Common myeloid progenitor, CD34-positive (primary cell): ENCODE measurements at regions not wholly inside any gene's neighbourhood (a gene's known extent, or its start where the extent isn't known, plus 50 kb on each side); places are given as distances from the start of the nearest gene placed in this dataset.

Experiments
- CTCF ChIA-PET: fragments of 350-600 bp; sonication (Branson Sonifier 250); formaldehyde crosslinking; loops from one replicate; lab custom pipeline; 2021; ENCODE audit warnings: antibody characterized with exemption; lab: Charles Lee
- POLR2A ChIA-PET: fragments of 350-600 bp; sonication (Branson Sonifier 250); formaldehyde crosslinking; loops from one replicate; lab custom pipeline; 2021; ENCODE audit warnings: antibody characterized with exemption; lab: Charles Lee
- DNase-seq, 3 donors: peaks; one replicate each; pipeline versions ENCODE4 v3.0.0 to v3.0.0-alpha.2; 2013
- H3K27ac ChIP-seq, 2 experiments: 1 replicate in 1 of 2; 2 replicates in 1 of 2; pipeline ENCODE4 v1.7.0; 2013; ENCODE audit warnings: inconsistent platforms in 2 of 2, low read length in 2 of 2, mild to moderate bottlenecking in 2 of 2, low read depth in 1 of 2, moderate library complexity in 1 of 2; ENCODE audit not compliant: severe bottlenecking in 2 of 2, insufficient read depth in 1 of 2, poor library complexity in 1 of 2
- H3K27me3 ChIP-seq, 5 experiments: replicated peaks in 2 of 5; 1 replicate in 3 of 5; 2 replicates in 2 of 5; pipeline versions ENCODE4 v1.6.1 to v1.7.0; 2013; ENCODE audit warnings: low read length in 4 of 5, mild to moderate bottlenecking in 2 of 5, moderate library complexity in 2 of 5, inconsistent platforms in 1 of 5; ENCODE audit not compliant: insufficient read depth in 5 of 5, control insufficient read depth in 4 of 5
- H3K36me3 ChIP-seq, 4 experiments: 1 replicate in 2 of 4; 2 replicates in 2 of 4; pipeline versions ENCODE4 v1.6.1 to v1.7.0; 2013; ENCODE audit warnings: low read length in 3 of 4, control low read depth in 1 of 4, mild to moderate bottlenecking in 1 of 4; ENCODE audit not compliant: control insufficient read depth in 4 of 4, insufficient read depth in 4 of 4
- H3K4me1 ChIP-seq, 4 experiments: 1 replicate in 3 of 4; 2 replicates in 1 of 4; pipeline versions ENCODE4 v1.6.1 to v1.7.1; 2013; ENCODE audit warnings: low read length in 3 of 4, mild to moderate bottlenecking in 3 of 4, control low read depth in 1 of 4, inconsistent platforms in 1 of 4, moderate library complexity in 1 of 4; ENCODE audit not compliant: control insufficient read depth in 4 of 4, insufficient read depth in 4 of 4; ENCODE audit errors: control extremely low read depth in 1 of 4
- H3K4me3 ChIP-seq, 7 experiments: 1 replicate in 4 of 7; 2 replicates in 3 of 7; pipeline versions ENCODE4 v1.5.1 to v1.7.0; 2013; ENCODE audit warnings: mild to moderate bottlenecking in 7 of 7, low read length in 6 of 7, moderate library complexity in 6 of 7, inconsistent platforms in 2 of 7, low read depth in 2 of 7, control low read depth in 1 of 7; ENCODE audit not compliant: insufficient read depth in 4 of 7, control insufficient read depth in 1 of 7; ENCODE audit errors: extremely low read depth in 1 of 7
- H3K9me3 ChIP-seq, 5 experiments: 1 replicate in 4 of 5; 2 replicates in 1 of 5; pipeline versions ENCODE4 v1.6.1 to v1.7.1; 2013; ENCODE audit warnings: low read length in 4 of 5, mild to moderate bottlenecking in 2 of 5, inconsistent platforms in 1 of 5, low read depth in 1 of 5, moderate library complexity in 1 of 5; ENCODE audit not compliant: control insufficient read depth in 4 of 5, insufficient read depth in 2 of 5; ENCODE audit errors: control extremely low read depth in 1 of 5
- WGBS: methylation state at CpG from one replicate; pipeline ENCODE4 v1.1.5; 2013; ENCODE audit not compliant: insufficient coverage; 5-methylcytosine and 5-hydroxymethylcytosine counted together

GRCh38 chr1:201739080-201739479 is 89.9 kb upstream of the IPO9 start:
- H3K27me3 ChIP-seq, result peaks cover 0 to 2% (median 0%) of the 10 kb centered on the region in 5 experiments
- no peak for DNase-seq
- no peak overlapping the region for H3K27ac ChIP-seq
- no peaks in the 10 kb centered on the region for H3K9me3 ChIP-seq
- WGBS, result 84% methylated on average over 10 of the region's 12 CpGs
- CTCF ChIA-PET, result interaction anchor here (0.9 to 3.5 kb wide), 5 partner anchors 16 to 54 kb away, joined by 3 to 12 read pairs (median 4); no protein-coding TSS in a partner anchor
- H3K4me3 ChIP-seq, result peak overlapping the region in 5 of 7 experiments; percentile 64 to 90 (median 73)
- peaks cover 3 to 28% (median 21%) of the 10 kb centered on the region in 4 experiments for H3K4me1 ChIP-seq
- no peaks in the 10 kb centered on the region for H3K36me3 ChIP-seq
- POLR2A ChIA-PET, result no interaction called here

GRCh38 chr1:201739492-201740085 is 89.4 kb upstream of the IPO9 start:
- Histone ChIP-seq H3K27ac (no peak overlapping the region), H3K9me3 (no peaks in the 10 kb centered on the region), H3K4me1 (peaks cover 3 to 28% (median 21%) of the 10 kb centered on the region in 4 experiments), H3K36me3 (no peaks in the 10 kb centered on the region), H3K4me3 (peak overlapping the region; percentile 42 to 90 (median 71)), H3K27me3 (peaks cover 0 to 2% (median 0%) of the 10 kb centered on the region in 5 experiments)
- ChIA-PET POLR2A (interaction anchor here (1.1 to 1.4 kb wide), 2 partner anchors 9 to 20 kb away, joined by 3 read pairs; no protein-coding TSS in a partner anchor), CTCF (interaction anchor here (0.8 to 3.5 kb wide), 8 partner anchors 17 to 182 kb away, joined by 3 to 12 read pairs (median 3); no protein-coding TSS in a partner anchor)
- 2% methylated on average over 33 of the region's 38 CpGs for WGBS
- DNase-seq, result peak; percentile 42 to 78 (median 68)

- H3K4me1 ChIP-seq, result peaks cover 3 to 28% (median 21%) of the 10 kb centered on the region in 4 experiments
- no peak overlapping the region for H3K27ac ChIP-seq
- H3K9me3 ChIP-seq, result no peaks in the 10 kb centered on the region
- peak in 1 of 3 donors; percentile 22 for DNase-seq
- WGBS, result 0% methylated on average over 19 of the region's 29 CpGs
- POLR2A ChIA-PET, result interaction anchor here (1.1 to 1.4 kb wide), 2 partner anchors 10 to 20 kb away, joined by 3 read pairs; no protein-coding TSS in a partner anchor
- peak overlapping the region; percentile 42 to 90 (median 71) for H3K4me3 ChIP-seq
- CTCF ChIA-PET, result interaction anchor here (0.7 to 3.5 kb wide), 9 partner anchors 17 to 182 kb away, joined by 3 to 12 read pairs (median 3); no protein-coding TSS in a partner anchor
- H3K36me3 ChIP-seq, result no peaks in the 10 kb centered on the region
- H3K27me3 ChIP-seq, result peaks cover 0 to 2% (median 0%) of the 10 kb centered on the region in 5 experiments
Measured at GRCh38 chr1:201740086-201740541, 88.8 kb upstream of the IPO9 start.

- CTCF ChIA-PET, result interaction anchor here (0.7 to 3.5 kb wide), 7 partner anchors 18 to 183 kb away, joined by 3 to 12 read pairs (median 3); no protein-coding TSS in a partner anchor
- POLR2A ChIA-PET, result interaction anchor here (1.1 to 1.4 kb wide), 2 partner anchors 10 to 21 kb away, joined by 3 read pairs; no protein-coding TSS in a partner anchor
- peak; percentile 42 to 76 (median 68) for DNase-seq
- WGBS, result 0% methylated on average over 4 of the region's 9 CpGs
- Histone ChIP-seq H3K27ac (no peak overlapping the region), H3K36me3 (no peaks in the 10 kb centered on the region), H3K4me3 (peak overlapping the region; percentile 42 to 90 (median 71)), H3K9me3 (no peaks in the 10 kb centered on the region), H3K27me3 (peaks cover 0 to 2% (median 0%) of the 10 kb centered on the region in 5 experiments), H3K4me1 (peaks cover 3 to 28% (median 21%) of the 10 kb centered on the region in 4 experiments)
Measured at GRCh38 chr1:201740670-201741111, 88.3 kb upstream of the IPO9 start.

- H3K4me3 ChIP-seq, result no peak overlapping the region
- ChIA-PET CTCF (interaction anchor here (1.1 to 3.5 kb wide), 4 partner anchors 19 to 52 kb away, joined by 3 to 12 read pairs (median 4); no protein-coding TSS in a partner anchor), POLR2A (no interaction called here)
- H3K27me3 ChIP-seq, result peaks cover 0 to 2% (median 0%) of the 10 kb centered on the region in 5 experiments
- peaks cover 3 to 26% (median 19%) of the 10 kb centered on the region in 4 experiments for H3K4me1 ChIP-seq
- no peak overlapping the region for H3K27ac ChIP-seq
- no CpG with 5 or more reads among the region's 3 CpGs for WGBS
- no peaks in the 10 kb centered on the region for H3K9me3 ChIP-seq
- DNase-seq, result no peak
- no peaks in the 10 kb centered on the region for H3K36me3 ChIP-seq
Measured at GRCh38 chr1:201741763-201742342, 87.1 kb upstream of the IPO9 start.

GRCh38 chr1:201742476-201742875 is 86.5 kb upstream of the IPO9 start:
- Histone ChIP-seq H3K4me1 (peaks cover 0 to 20% (median 18%) of the 10 kb centered on the region in 4 experiments), H3K27ac (no peak overlapping the region), H3K27me3 (peaks cover 0 to 2% (median 0%) of the 10 kb centered on the region in 5 experiments), H3K4me3 (no peak overlapping the region), H3K36me3 (no peaks in the 10 kb centered on the region), H3K9me3 (no peaks in the 10 kb centered on the region)
- ChIA-PET POLR2A (no interaction called here), CTCF (interaction anchor here (1.1 to 3.5 kb wide), 4 partner anchors 20 to 51 kb away, joined by 3 to 12 read pairs (median 4); no protein-coding TSS in a partner anchor)
- 80% methylated on average over 6 of the region's 6 CpGs for WGBS
- no peak for DNase-seq
